ENCODE measurements at regions not wholly inside any gene's neighbourhood (a gene's known extent, or its start where the extent isn't known, plus 50 kb on each side); places are given as distances from the start of the nearest gene placed in this dataset.

GRCh38 chr3:20406611-20407011 is 220.6 kb upstream of the SGO1 start:
- peak; percentile 28 for DNase-seq (ENCODE audit: low read depth)
- Histone ChIP-seq H3K36me3 (ENCODE audit: control insufficient read depth, insufficient read depth, low read length) (no peaks in the 10 kb centered on the region), H3K27me3 (ENCODE audit: control insufficient read depth, insufficient read depth, low read length) (no peaks in the 10 kb centered on the region), H3K4me3 (ENCODE audit: low read depth, low read length) (no peak overlapping the region)
- TF ChIP-seq, protein P1, sequence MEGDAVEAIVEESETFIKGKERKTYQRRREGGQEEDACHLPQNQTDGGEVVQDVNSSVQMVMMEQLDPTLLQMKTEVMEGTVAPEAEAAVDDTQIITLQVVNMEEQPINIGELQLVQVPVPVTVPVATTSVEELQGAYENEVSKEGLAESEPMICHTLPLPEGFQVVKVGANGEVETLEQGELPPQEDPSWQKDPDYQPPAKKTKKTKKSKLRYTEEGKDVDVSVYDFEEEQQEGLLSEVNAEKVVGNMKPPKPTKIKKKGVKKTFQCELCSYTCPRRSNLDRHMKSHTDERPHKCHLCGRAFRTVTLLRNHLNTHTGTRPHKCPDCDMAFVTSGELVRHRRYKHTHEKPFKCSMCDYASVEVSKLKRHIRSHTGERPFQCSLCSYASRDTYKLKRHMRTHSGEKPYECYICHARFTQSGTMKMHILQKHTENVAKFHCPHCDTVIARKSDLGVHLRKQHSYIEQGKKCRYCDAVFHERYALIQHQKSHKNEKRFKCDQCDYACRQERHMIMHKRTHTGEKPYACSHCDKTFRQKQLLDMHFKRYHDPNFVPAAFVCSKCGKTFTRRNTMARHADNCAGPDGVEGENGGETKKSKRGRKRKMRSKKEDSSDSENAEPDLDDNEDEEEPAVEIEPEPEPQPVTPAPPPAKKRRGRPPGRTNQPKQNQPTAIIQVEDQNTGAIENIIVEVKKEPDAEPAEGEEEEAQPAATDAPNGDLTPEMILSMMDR (IDR thresholded peaks at IDR 0.05; ENCODE audit: insufficient read depth, low read length, poor library complexity, severe bottlenecking): no peak

DNA sequence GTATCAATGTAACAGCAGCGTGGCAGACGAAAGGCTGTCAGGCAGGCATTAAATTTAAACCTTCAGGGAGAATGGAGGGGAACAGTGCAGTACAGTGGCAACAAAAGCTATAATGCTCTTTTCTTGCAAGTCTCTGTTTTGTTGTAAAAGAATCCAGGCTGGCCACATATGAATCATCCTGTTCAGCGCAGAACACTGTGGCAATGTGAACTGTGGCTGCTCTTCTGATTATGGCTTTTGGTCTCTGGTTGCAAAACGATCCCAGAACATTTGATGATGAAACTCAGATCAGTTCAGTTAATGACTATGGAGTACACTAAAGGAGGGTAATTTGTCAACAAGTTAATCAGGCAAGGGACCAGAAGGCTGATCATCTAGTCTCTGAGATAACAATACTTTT is 219.7 kb upstream of the SGO1 start:
- Histone ChIP-seq H3K36me3 (ENCODE audit: control insufficient read depth, insufficient read depth, low read length) (no peaks in the 10 kb centered on the region), H3K27me3 (ENCODE audit: control insufficient read depth, insufficient read depth, low read length) (no peaks in the 10 kb centered on the region), H3K4me3 (ENCODE audit: low read depth, low read length) (no peak overlapping the region)
- peak; percentile 48 for DNase-seq (ENCODE audit: low read depth)
- TF ChIP-seq, protein P1 (IDR thresholded peaks at IDR 0.05; ENCODE audit: insufficient read depth, low read length, poor library complexity, severe bottlenecking): no peak

GRCh38 chr3:20405231-20405630 is 219.2 kb upstream of the SGO1 start:
- no peak for DNase-seq (ENCODE audit: low read depth)
- no peaks in the 10 kb centered on the region for H3K27me3 ChIP-seq (ENCODE audit: control insufficient read depth, insufficient read depth, low read length)
- TF ChIP-seq, protein P1 (IDR thresholded peaks at IDR 0.05; ENCODE audit: insufficient read depth, low read length, poor library complexity, severe bottlenecking): no peak
- H3K4me3 ChIP-seq (ENCODE audit: low read depth, low read length): no peak overlapping the region
- H3K36me3 ChIP-seq (ENCODE audit: control insufficient read depth, insufficient read depth, low read length): no peaks in the 10 kb centered on the region

- no peak for DNase-seq (ENCODE audit: low read depth)
- TF ChIP-seq, protein P1 (IDR thresholded peaks at IDR 0.05; ENCODE audit: insufficient read depth, low read length, poor library complexity, severe bottlenecking): no peak
- H3K4me3 ChIP-seq (ENCODE audit: low read depth, low read length): no peak overlapping the region
Observed at GRCh38 chr3:20404741-20405100, 218.7 kb upstream of the SGO1 start.

GRCh38 chr3:20403986-20404740 is 218.2 kb upstream of the SGO1 start:
- no peak for DNase-seq (ENCODE audit: low read depth)
- Histone ChIP-seq H3K36me3 (ENCODE audit: control insufficient read depth, insufficient read depth, low read length) (no peaks in the 10 kb centered on the region), H3K4me3 (ENCODE audit: low read depth, low read length) (no peak overlapping the region), H3K27me3 (ENCODE audit: control insufficient read depth, insufficient read depth, low read length) (no peaks in the 10 kb centered on the region)
- TF ChIP-seq, protein P1 (IDR thresholded peaks at IDR 0.05; ENCODE audit: insufficient read depth, low read length, poor library complexity, severe bottlenecking): no peak

More at GRCh38 chr3:20404741-20405100, 218.7 kb upstream of the SGO1 start:
- no peaks in the 10 kb centered on the region for H3K27me3 ChIP-seq (ENCODE audit: control insufficient read depth, insufficient read depth, low read length)
- no peaks in the 10 kb centered on the region for H3K36me3 ChIP-seq (ENCODE audit: control insufficient read depth, insufficient read depth, low read length)

- DNase-seq (ENCODE audit: low read depth): no peak
- no peak overlapping the region for H3K4me3 ChIP-seq (ENCODE audit: low read depth, low read length)
- H3K36me3 ChIP-seq (ENCODE audit: control insufficient read depth, insufficient read depth, low read length): no peaks in the 10 kb centered on the region
- TF ChIP-seq, protein P1 (IDR thresholded peaks at IDR 0.05; ENCODE audit: insufficient read depth, low read length, poor library complexity, severe bottlenecking): no peak
- H3K27me3 ChIP-seq (ENCODE audit: control insufficient read depth, insufficient read depth, low read length): no peaks in the 10 kb centered on the region
Observed at GRCh38 chr3:20401253-20401652, 215.2 kb upstream of the SGO1 start.
